Mesothelial cell of epicardium (in vitro differentiated cells): ENCODE measurements at regions not wholly inside any gene's neighbourhood (a gene's known extent, or its start where the extent isn't known, plus 50 kb on each side); places are given as distances from the start of the nearest gene placed in this dataset.

Source experiments
- DNase-seq, 2 experiments: peaks; one replicate each; pipeline ENCODE4 v3.0.0; 2021; ENCODE audit warnings: low spot score in 2 of 2; ENCODE audit not compliant: unreplicated experiment in 2 of 2
- H3K27ac Mint-ChIP-seq: 2 replicates; pipeline ENCODE4 v1.8.0; 2021; ENCODE audit warnings: mixed read lengths
- H3K27me3 Mint-ChIP-seq: 2 replicates; pipeline ENCODE4 v1.8.0; 2021; ENCODE audit warnings: low read depth, mixed read lengths
- H3K36me3 Mint-ChIP-seq: 2 replicates; pipeline ENCODE4 v1.8.0; 2021; ENCODE audit warnings: mixed read lengths
- H3K4me1 Mint-ChIP-seq: 2 replicates; pipeline ENCODE4 v1.8.0; 2021; ENCODE audit warnings: mixed read lengths
- H3K4me3 Mint-ChIP-seq: 2 replicates; pipeline ENCODE4 v1.8.0; 2021; ENCODE audit warnings: mild to moderate bottlenecking, moderate library complexity, mixed read lengths
- H3K9me3 Mint-ChIP-seq: 2 replicates; pipeline ENCODE4 v1.8.0; 2021; ENCODE audit warnings: mixed read lengths
- TF ChIP-seq, protein P1 (sequence below): fragments of 200-600 bp; sonication (generic); IDR thresholded peaks from one replicate; pipeline ENCODE4 v1.5.0; 2021; ENCODE audit warnings: antibody characterized with exemption; ENCODE audit not compliant: unreplicated experiment

DNA sequence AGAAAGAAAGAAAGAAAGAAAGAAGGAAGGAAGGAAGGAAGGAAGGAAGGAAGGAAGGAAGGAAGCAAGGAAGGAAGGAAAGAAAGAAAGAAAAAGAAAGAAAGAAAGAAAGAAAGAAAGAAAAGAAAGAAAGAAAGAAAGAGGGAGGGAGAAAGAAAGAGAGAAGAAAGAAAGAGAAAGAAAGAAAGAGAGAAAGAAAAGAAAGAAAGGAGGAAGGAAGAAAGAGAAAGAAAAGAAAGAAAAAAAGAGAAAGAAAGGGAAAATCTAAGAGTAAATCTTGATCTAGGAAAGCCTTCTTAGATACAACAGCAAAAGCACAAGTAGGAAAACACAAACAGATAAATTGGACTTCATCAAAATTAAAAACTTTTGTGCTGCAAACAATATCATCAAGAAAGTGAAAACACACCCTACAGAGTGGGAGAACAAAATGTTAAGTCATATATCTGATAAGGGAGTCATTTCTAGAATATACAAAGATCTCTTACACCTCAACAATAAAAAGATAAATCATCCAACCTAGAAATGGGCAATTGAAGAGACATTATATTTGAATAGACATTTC is 116.8 kb upstream of the FGF3 start:
- Mint-ChIP-seq H3K27ac (no peak overlapping the region), H3K27me3 (no peaks in the 10 kb centered on the region), H3K9me3 (peaks cover 5% of the 10 kb centered on the region)

DNA sequence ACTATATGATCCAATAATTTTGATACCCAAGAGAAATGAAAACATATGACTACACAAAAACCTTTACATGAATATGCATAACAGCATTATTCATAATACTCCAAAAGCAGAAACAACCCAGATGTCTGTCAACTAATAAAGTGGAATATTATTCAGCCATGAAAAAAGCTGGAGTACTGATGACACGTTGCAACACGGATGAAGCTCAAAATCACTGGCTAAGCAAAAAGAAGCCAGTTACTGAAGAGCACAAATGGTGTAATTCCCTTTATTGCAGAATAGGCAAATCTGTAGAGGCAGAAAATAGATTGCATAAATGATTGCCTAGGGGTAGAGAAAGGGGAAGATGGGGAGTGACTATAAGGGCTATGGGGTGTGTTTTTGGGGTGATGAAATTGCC is 117.6 kb upstream of the FGF3 start:
- Mint-ChIP-seq H3K4me1 (peaks cover 28% of the 10 kb centered on the region), H3K36me3 (no peaks in the 10 kb centered on the region), H3K27me3 (no peaks in the 10 kb centered on the region), H3K27ac (no peak overlapping the region), H3K9me3 (peaks cover 5% of the 10 kb centered on the region), H3K4me3 (no peak overlapping the region)
- TF ChIP-seq, protein P1, sequence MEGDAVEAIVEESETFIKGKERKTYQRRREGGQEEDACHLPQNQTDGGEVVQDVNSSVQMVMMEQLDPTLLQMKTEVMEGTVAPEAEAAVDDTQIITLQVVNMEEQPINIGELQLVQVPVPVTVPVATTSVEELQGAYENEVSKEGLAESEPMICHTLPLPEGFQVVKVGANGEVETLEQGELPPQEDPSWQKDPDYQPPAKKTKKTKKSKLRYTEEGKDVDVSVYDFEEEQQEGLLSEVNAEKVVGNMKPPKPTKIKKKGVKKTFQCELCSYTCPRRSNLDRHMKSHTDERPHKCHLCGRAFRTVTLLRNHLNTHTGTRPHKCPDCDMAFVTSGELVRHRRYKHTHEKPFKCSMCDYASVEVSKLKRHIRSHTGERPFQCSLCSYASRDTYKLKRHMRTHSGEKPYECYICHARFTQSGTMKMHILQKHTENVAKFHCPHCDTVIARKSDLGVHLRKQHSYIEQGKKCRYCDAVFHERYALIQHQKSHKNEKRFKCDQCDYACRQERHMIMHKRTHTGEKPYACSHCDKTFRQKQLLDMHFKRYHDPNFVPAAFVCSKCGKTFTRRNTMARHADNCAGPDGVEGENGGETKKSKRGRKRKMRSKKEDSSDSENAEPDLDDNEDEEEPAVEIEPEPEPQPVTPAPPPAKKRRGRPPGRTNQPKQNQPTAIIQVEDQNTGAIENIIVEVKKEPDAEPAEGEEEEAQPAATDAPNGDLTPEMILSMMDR: no peak
- DNase-seq: no peak

More for the DNA sequence above, 116.8 kb upstream of the FGF3 start:
- no peak for DNase-seq
- TF ChIP-seq, protein P1: no peak
- Mint-ChIP-seq H3K36me3 (no peaks in the 10 kb centered on the region), H3K4me1 (peaks cover 28% of the 10 kb centered on the region), H3K4me3 (no peak overlapping the region)

- no peaks in the 10 kb centered on the region for H3K27me3 Mint-ChIP-seq
- TF ChIP-seq, protein P1: no peak
- no peak overlapping the region for H3K4me3 Mint-ChIP-seq
- DNase-seq: no peak
- peaks cover 19% of the 10 kb centered on the region for H3K4me1 Mint-ChIP-seq
- H3K36me3 Mint-ChIP-seq: no peaks in the 10 kb centered on the region
- H3K9me3 Mint-ChIP-seq: peaks cover 5% of the 10 kb centered on the region
- no peak overlapping the region for H3K27ac Mint-ChIP-seq
Observed at GRCh38 chr11:69938206-69938605, 119.0 kb upstream of the FGF3 start.

DNA sequence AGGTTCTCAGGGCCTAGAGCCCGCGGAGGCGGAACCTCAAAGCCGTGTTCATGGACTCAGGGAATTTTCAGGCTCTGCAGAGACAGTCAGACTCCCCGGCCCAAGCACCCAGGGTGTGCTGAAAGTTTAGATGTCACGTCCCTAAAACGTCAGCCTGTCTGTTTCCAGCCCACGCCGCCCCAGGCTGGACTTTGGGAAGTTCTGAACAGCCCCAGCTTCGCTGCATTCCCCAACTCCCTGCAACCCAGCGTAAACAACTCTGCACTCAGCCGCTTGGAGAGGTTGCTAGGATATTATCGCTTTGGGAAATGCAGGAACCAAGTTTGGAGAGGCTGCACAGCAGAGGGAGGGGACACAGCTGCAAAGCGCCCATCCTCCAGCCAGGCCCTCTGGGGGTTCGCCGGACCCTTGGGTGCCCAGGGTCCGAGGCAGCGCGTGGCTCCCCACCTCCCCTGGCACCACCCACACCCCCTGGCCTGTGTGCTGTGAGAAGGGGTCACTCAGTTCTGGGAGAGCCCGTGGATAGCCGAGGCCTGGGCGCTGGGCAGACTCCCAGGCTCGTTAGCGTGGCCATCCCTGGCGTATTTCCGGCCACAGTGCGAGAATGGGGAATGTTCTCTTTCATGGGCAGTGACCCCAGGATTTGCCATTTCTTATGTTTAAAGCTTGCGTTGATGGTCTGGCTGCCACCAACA is 120.5 kb upstream of the FGF3 start:
- peaks cover under 1% of the 10 kb centered on the region for H3K27me3 Mint-ChIP-seq

DNA sequence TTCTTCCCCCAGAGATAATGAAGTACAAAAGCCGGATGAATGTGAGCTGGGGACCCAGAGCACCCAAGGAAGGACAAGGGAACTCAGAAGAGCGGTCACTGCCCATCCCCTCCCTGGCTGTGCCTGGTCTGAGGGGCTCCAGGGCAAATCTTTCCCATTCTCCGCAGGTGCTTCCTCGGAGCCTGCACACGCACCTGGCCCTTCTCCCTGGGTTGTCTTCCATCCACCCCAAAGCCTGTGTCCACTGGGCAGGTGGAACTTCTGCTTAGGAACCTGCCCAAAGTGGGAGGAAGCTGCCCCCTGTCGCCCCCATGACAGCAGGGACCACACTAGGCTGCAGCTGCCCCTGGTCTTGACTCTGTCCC is 121.0 kb upstream of the FGF3 start:
- peaks cover 2% of the 10 kb centered on the region for H3K27me3 Mint-ChIP-seq
- TF ChIP-seq, protein P1: no peak
- peak overlapping the region; percentile 73 for H3K27ac Mint-ChIP-seq
- H3K4me1 Mint-ChIP-seq: peaks cover 19% of the 10 kb centered on the region
- peaks cover 5% of the 10 kb centered on the region for H3K9me3 Mint-ChIP-seq
- no peak for DNase-seq
- no peak overlapping the region for H3K4me3 Mint-ChIP-seq
- no peaks in the 10 kb centered on the region for H3K36me3 Mint-ChIP-seq

More for the DNA sequence above, 120.5 kb upstream of the FGF3 start:
- no peak for DNase-seq
- Mint-ChIP-seq H3K4me3 (no peak overlapping the region), H3K27ac (peak overlapping the region; percentile 66), H3K36me3 (no peaks in the 10 kb centered on the region), H3K4me1 (peaks cover 19% of the 10 kb centered on the region), H3K9me3 (peaks cover 5% of the 10 kb centered on the region)
- TF ChIP-seq, protein P1: no peak
